GM23338 (cell line): ENCODE measurements at regions not wholly inside any gene's neighbourhood (a gene's known extent, or its start where the extent isn't known, plus 50 kb on each side); places are given as distances from the start of the nearest gene placed in this dataset.

ENCODE experiments used
- ATAC-seq: fragments of 200-7000 bp; cut with Tn5 transposase; 3 replicates; pipeline ENCODE4 v1.9.1; 2020
- DNase-seq: peaks from one replicate; pipeline ENCODE4 v3.0.0-alpha.2; 2015; ENCODE audit warnings: low spot score
- H2AFZ ChIP-seq: fragments of 200-600 bp; sonication (generic); 2 replicates; pipeline ENCODE4 v1.8.0; 2016; ENCODE audit warnings: antibody characterized with exemption, mild to moderate bottlenecking, moderate library complexity
- H3F3A ChIP-seq: fragments of 200-600 bp; sonication (generic); replicated peaks from 2 replicates; pipeline ENCODE4 v1.8.0; 2017; ENCODE audit warnings: antibody characterized with exemption, mixed run types, low read depth
- H3K27ac ChIP-seq: fragments of 200-600 bp; sonication (generic); 2 replicates; pipeline ENCODE4 v1.6.1; 2016; ENCODE audit warnings: low read depth
- H3K27me3 ChIP-seq: fragments of 200-600 bp; sonication (generic); 2 replicates; pipeline ENCODE4 v1.8.0; 2016; ENCODE audit warnings: mild to moderate bottlenecking, mixed run types, moderate library complexity; ENCODE audit not compliant: insufficient read depth
- H3K36me3 ChIP-seq: fragments of 200-600 bp; sonication (generic); 2 replicates; pipeline ENCODE4 v1.8.0; 2016; ENCODE audit warnings: mild to moderate bottlenecking; ENCODE audit not compliant: insufficient read depth
- H3K4me1 ChIP-seq: fragments of 200-600 bp; sonication (generic); 2 replicates; pipeline ENCODE4 v1.8.0; 2016; ENCODE audit warnings: mild to moderate bottlenecking, moderate library complexity; ENCODE audit not compliant: insufficient read depth
- H3K4me2 ChIP-seq: fragments of 200-600 bp; sonication (generic); 2 replicates; pipeline ENCODE4 v1.7.1; 2017; ENCODE audit warnings: mixed run types
- H3K4me3 ChIP-seq: fragments of 200-600 bp; sonication (generic); 2 replicates; pipeline ENCODE4 v1.6.1; 2016; ENCODE audit warnings: mixed run types
- H3K79me2 ChIP-seq: fragments of 200-600 bp; sonication (generic); replicated peaks from 2 replicates; pipeline ENCODE4 v1.8.0; 2017; ENCODE audit warnings: mild to moderate bottlenecking; ENCODE audit not compliant: insufficient read depth
- H3K9me2 ChIP-seq: fragments of 200-600 bp; sonication (generic); 2 replicates; pipeline ENCODE4 v1.8.0; 2017; ENCODE audit not compliant: insufficient read depth
- H4K20me1 ChIP-seq: fragments of 200-600 bp; sonication (generic); replicated peaks from 2 replicates; pipeline ENCODE4 v1.8.0; 2017; ENCODE audit warnings: mild to moderate bottlenecking; ENCODE audit not compliant: insufficient read depth
- H3K27ac Mint-ChIP-seq: 2 replicates; pipeline ENCODE4 v1.8.0; 2020; ENCODE audit warnings: inconsistent platforms, mild to moderate bottlenecking, moderate library complexity, mixed read lengths
- H3K27me3 Mint-ChIP-seq: 3 replicates; pipeline ENCODE4 v1.8.0; 2022; ENCODE audit warnings: low read depth, mild to moderate bottlenecking, moderate library complexity, mixed read lengths, inconsistent platforms; ENCODE audit not compliant: insufficient read depth, poor library complexity
- H3K36me3 Mint-ChIP-seq: 3 replicates; pipeline ENCODE4 v1.8.0; 2021; ENCODE audit warnings: low read depth, mild to moderate bottlenecking, inconsistent platforms, moderate library complexity, mixed read lengths
- H3K4me1 Mint-ChIP-seq: 3 replicates; pipeline ENCODE4 v1.8.0; 2020; ENCODE audit warnings: mild to moderate bottlenecking, inconsistent platforms, mixed read lengths
- H3K4me3 Mint-ChIP-seq: 3 replicates; pipeline ENCODE4 v1.8.0; 2021; ENCODE audit warnings: moderate library complexity, mild to moderate bottlenecking, inconsistent platforms, mixed read lengths
- H3K9me3 Mint-ChIP-seq: 3 replicates; pipeline ENCODE4 v1.8.0; 2020; ENCODE audit warnings: moderate library complexity, mild to moderate bottlenecking, inconsistent platforms, mixed read lengths
- CTCF ChIP-seq, 2 experiments: fragments of 200-600 bp in 1 of 2; sonication (generic) in 1 of 2; conservative IDR thresholded peaks; 2 replicates each; pipeline versions ENCODE4 v1.5.1 to v1.6.1; 2016 to 2017; ENCODE audit warnings: antibody characterized with exemption in 2 of 2, low read depth in 2 of 2, mild to moderate bottlenecking in 2 of 2, moderate library complexity in 1 of 2
- EZH2phosphoT487 ChIP-seq: fragments of 200-600 bp; sonication (generic); IDR thresholded peaks from one replicate; pipeline ENCODE4 v1.8.1; 2018; ENCODE audit warnings: antibody characterized with exemption; ENCODE audit not compliant: unreplicated experiment
- JUNB ChIP-seq: IDR thresholded peaks from one replicate; pipeline ENCODE4 v1.6.1; 2016; ENCODE audit warnings: antibody characterized with exemption; ENCODE audit not compliant: unreplicated experiment
- NANOG ChIP-seq: IDR thresholded peaks from 2 replicates; pipeline ENCODE4 v1.6.1; 2016; ENCODE audit warnings: antibody characterized with exemption, borderline replicate concordance
- REST ChIP-seq: IDR thresholded peaks from one replicate; pipeline ENCODE4 v1.6.1; 2018; ENCODE audit warnings: antibody characterized with exemption; ENCODE audit not compliant: unreplicated experiment
- STAT1 ChIP-seq: IDR thresholded peaks from one replicate; pipeline ENCODE4 v1.6.1; 2016; ENCODE audit warnings: antibody characterized with exemption; ENCODE audit not compliant: unreplicated experiment
- ZNF114 ChIP-seq: fragments of 250-450 bp; sonication (Bioruptor Pico); IDR thresholded peaks from 2 replicates; pipeline ENCODE4 v1.5.0; 2020; ENCODE audit warnings: mild to moderate bottlenecking, moderate library complexity
- ZNF462 ChIP-seq: fragments of 250-450 bp; sonication (Bioruptor Pico); IDR thresholded peaks from 2 replicates; pipeline ENCODE4 v1.5.0; 2020; ENCODE audit warnings: mild to moderate bottlenecking, moderate library complexity

- Histone ChIP-seq H4K20me1 (no peaks in the 10 kb centered on the region), H3K36me3 (no peaks in the 10 kb centered on the region), H3K27ac (no peak overlapping the region), H3F3A (no peaks in the 10 kb centered on the region), H2AFZ (no peak overlapping the region), H3K27me3 (no peaks in the 10 kb centered on the region), H3K9me2 (no peaks in the 10 kb centered on the region), H3K79me2 (no peaks in the 10 kb centered on the region), H3K4me3 (no peak overlapping the region), H3K4me2 (no peak overlapping the region), H3K4me1 (no peaks in the 10 kb centered on the region)
- no peak for DNase-seq
- H3K4me1 Mint-ChIP-seq: no peaks in the 10 kb centered on the region
- no peak overlapping the region for H3K27ac Mint-ChIP-seq
- peaks cover 53% of the 10 kb centered on the region for H3K9me3 Mint-ChIP-seq
- H3K36me3 Mint-ChIP-seq: no peaks in the 10 kb centered on the region
- ATAC-seq: no peak
- H3K4me3 Mint-ChIP-seq: no peak overlapping the region
- TF ChIP-seq CTCF (conservative IDR thresholded peaks at IDR 0.05; ENCODE audit: low read depth in 2 of 2) (no peak), NANOG (no peak), EZH2phosphoT487 (no peak), ZNF462 (CRISPR knock-in tag) (no peak), ZNF114 (CRISPR knock-in tag) (no peak), JUNB (no peak), REST (no peak), STAT1 (no peak)
- peaks cover 5% of the 10 kb centered on the region for H3K27me3 Mint-ChIP-seq
Measured at GRCh38 chr1:4062041-4062440, 162.0 kb upstream of the C1orf174 start.
